ENCODE measurements at regions not wholly inside any gene's neighbourhood (a gene's known extent, or its start where the extent isn't known, plus 50 kb on each side); places are given as distances from the start of the nearest gene placed in this dataset.

DNA sequence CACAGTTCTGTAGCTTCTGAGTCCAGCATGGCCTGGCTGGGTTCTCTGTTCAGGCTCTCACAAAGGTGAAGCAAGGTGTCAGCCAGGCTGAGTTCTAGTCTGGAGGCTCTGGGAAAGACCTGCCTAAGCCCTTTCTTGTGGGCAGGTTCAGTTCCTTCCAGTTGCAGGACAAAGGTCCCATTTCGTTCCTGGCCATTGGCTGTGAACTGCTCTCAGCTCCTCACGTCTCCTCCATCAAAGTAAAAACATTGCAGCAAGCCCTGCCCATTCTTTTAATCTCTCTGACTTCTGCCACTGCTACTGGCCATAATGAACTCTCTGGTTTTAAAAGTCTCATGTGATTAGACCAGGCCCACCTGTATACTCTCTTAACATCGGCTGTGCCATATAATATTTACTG is 61.6 kb upstream of the BARX1 start:
- H3K4me3 ChIP-seq (ENCODE audit: low read length in 2 of 2), result no peak overlapping the region
- H3K9ac ChIP-seq (ENCODE audit: low read depth in 1 of 2, low read length in 2 of 2), result no peak overlapping the region
- no peaks in the 10 kb centered on the region for H3K27me3 ChIP-seq (ENCODE audit: control insufficient read depth in 2 of 2, insufficient read depth in 2 of 2, low read length in 2 of 2)
- H3K9me3 ChIP-seq (ENCODE audit: control insufficient read depth in 2 of 2, low read length in 2 of 2), result no peaks in the 10 kb centered on the region
- no peak overlapping the region for H3K27ac ChIP-seq (ENCODE audit: low read depth in 2 of 2, low read length in 2 of 2)
- H3K4me1 ChIP-seq (ENCODE audit: control insufficient read depth in 2 of 2, insufficient read depth in 2 of 2, low read length in 2 of 2), result peaks cover 0 to 3% of the 10 kb centered on the region in 2 donors
- no peaks in the 10 kb centered on the region for H3K36me3 ChIP-seq (ENCODE audit: control insufficient read depth in 2 of 2, insufficient read depth in 2 of 2, low read length in 2 of 2)

- H3K4me1 ChIP-seq (ENCODE audit: control insufficient read depth in 2 of 2, insufficient read depth in 2 of 2, low read length in 2 of 2), result peaks cover 0 to 3% of the 10 kb centered on the region in 2 donors
- no peak overlapping the region for H3K4me3 ChIP-seq (ENCODE audit: low read length in 2 of 2)
- H3K36me3 ChIP-seq (ENCODE audit: control insufficient read depth in 2 of 2, insufficient read depth in 2 of 2, low read length in 2 of 2), result no peaks in the 10 kb centered on the region
- H3K27me3 ChIP-seq (ENCODE audit: control insufficient read depth in 2 of 2, insufficient read depth in 2 of 2, low read length in 2 of 2), result no peaks in the 10 kb centered on the region
- H3K27ac ChIP-seq (ENCODE audit: low read depth in 2 of 2, low read length in 2 of 2), result no peak overlapping the region
- H3K9me3 ChIP-seq (ENCODE audit: control insufficient read depth in 2 of 2, low read length in 2 of 2), result no peaks in the 10 kb centered on the region
- H3K9ac ChIP-seq (ENCODE audit: low read depth in 1 of 2, low read length in 2 of 2), result no peak overlapping the region
Measured at GRCh38 chr9:94014920-94015319, 59.8 kb upstream of the BARX1 start.

GRCh38 chr9:94014066-94014654 is 59.0 kb upstream of the BARX1 start:
- Histone ChIP-seq H3K4me1 (ENCODE audit: control insufficient read depth in 2 of 2, insufficient read depth in 2 of 2, low read length in 2 of 2) (peaks cover 0 to 3% of the 10 kb centered on the region in 2 donors), H3K36me3 (ENCODE audit: control insufficient read depth in 2 of 2, insufficient read depth in 2 of 2, low read length in 2 of 2) (no peaks in the 10 kb centered on the region), H3K9ac (ENCODE audit: low read depth in 1 of 2, low read length in 2 of 2) (no peak overlapping the region), H3K4me3 (ENCODE audit: low read length in 2 of 2) (no peak overlapping the region), H3K27ac (ENCODE audit: low read depth in 2 of 2, low read length in 2 of 2) (no peak overlapping the region), H3K27me3 (ENCODE audit: control insufficient read depth in 2 of 2, insufficient read depth in 2 of 2, low read length in 2 of 2) (no peaks in the 10 kb centered on the region), H3K9me3 (ENCODE audit: control insufficient read depth in 2 of 2, low read length in 2 of 2) (no peaks in the 10 kb centered on the region)

- Histone ChIP-seq H3K9ac (ENCODE audit: low read depth in 1 of 2, low read length in 2 of 2) (no peak overlapping the region), H3K27me3 (ENCODE audit: control insufficient read depth in 2 of 2, insufficient read depth in 2 of 2, low read length in 2 of 2) (no peaks in the 10 kb centered on the region), H3K27ac (ENCODE audit: low read depth in 2 of 2, low read length in 2 of 2) (no peak overlapping the region), H3K4me3 (ENCODE audit: low read length in 2 of 2) (no peak overlapping the region), H3K36me3 (ENCODE audit: control insufficient read depth in 2 of 2, insufficient read depth in 2 of 2, low read length in 2 of 2) (no peaks in the 10 kb centered on the region), H3K9me3 (ENCODE audit: control insufficient read depth in 2 of 2, low read length in 2 of 2) (no peaks in the 10 kb centered on the region), H3K4me1 (ENCODE audit: control insufficient read depth in 2 of 2, insufficient read depth in 2 of 2, low read length in 2 of 2) (no peaks in the 10 kb centered on the region)
Measured at GRCh38 chr9:94010980-94011533, 55.9 kb upstream of the BARX1 start.

DNA sequence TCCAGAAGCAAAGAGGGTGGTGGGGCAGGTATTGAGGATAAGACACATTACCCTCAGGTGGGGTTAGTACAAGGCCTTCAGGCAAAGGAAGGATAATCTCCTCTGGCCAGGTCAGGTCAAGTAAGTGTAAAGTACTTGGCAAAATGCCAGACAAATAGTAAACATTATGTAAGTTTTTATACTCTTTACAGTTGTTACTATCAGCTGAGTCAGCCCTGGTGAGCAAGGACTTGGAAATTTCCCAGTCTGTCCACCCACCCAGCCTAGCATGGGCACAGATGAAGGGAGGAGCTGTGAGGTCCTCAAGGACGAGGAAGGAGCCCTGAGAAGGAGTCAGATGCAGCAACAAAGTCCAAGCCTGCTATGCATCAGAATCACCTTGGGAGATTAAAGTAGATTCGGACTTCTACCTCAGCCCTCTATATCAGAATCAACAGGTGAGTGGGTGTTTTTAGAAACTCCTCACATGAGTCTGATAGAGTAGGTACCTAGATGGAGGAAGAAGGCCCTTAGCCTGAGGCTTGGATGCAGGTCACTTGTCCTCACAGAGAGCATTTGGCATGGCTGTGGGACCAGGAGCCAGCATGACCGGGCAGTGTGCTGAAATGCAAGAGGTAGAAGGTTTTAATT is 50.2 kb upstream of the BARX1 start:
- H3K9ac ChIP-seq (ENCODE audit: low read depth in 1 of 2, low read length in 2 of 2), result no peak overlapping the region
- no peak overlapping the region for H3K27ac ChIP-seq (ENCODE audit: low read depth in 2 of 2, low read length in 2 of 2)

More for the DNA sequence above, 50.2 kb upstream of the BARX1 start:
- Histone ChIP-seq H3K27me3 (ENCODE audit: control insufficient read depth in 2 of 2, insufficient read depth in 2 of 2, low read length in 2 of 2) (no peaks in the 10 kb centered on the region), H3K4me3 (ENCODE audit: low read length in 2 of 2) (no peak overlapping the region), H3K36me3 (ENCODE audit: control insufficient read depth in 2 of 2, insufficient read depth in 2 of 2, low read length in 2 of 2) (no peaks in the 10 kb centered on the region), H3K4me1 (ENCODE audit: control insufficient read depth in 2 of 2, insufficient read depth in 2 of 2, low read length in 2 of 2) (no peaks in the 10 kb centered on the region), H3K9me3 (ENCODE audit: control insufficient read depth in 2 of 2, low read length in 2 of 2) (peaks cover 0 to 3% of the 10 kb centered on the region in 2 donors)

All from mucosa of rectum (tissue), 2 donors.